ENCODE measurements at regions not wholly inside any gene's neighbourhood (a gene's known extent, or its start where the extent isn't known, plus 50 kb on each side); places are given as distances from the start of the nearest gene placed in this dataset.

DNA sequence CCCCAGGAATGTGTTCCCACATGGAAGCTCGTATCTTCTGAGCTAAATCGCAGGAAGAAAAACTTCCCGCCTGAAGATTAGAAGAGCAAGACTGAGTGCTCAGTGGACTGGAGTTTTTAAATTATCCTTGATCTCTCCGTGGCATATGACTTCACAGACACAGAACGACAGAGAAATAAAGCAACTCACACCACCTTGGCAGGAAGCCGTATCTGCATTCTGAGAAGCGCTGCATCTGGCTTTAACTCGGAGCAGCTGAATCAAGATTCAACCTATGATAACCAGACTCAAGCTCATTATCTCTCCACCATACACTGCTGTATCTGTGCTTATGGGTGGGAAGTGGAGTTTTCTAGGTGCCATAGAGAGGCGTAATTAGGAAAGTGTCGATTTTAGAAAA lies 1482.7 kb downstream of the AACS start:
- Histone ChIP-seq H4K20me1 (ENCODE audit: low read depth, low read length) (no peaks in the 10 kb centered on the region), H2AFZ (ENCODE audit: low read depth, low read length, severe bottlenecking) (no peak overlapping the region), H3K27ac (ENCODE audit: low read depth, low read length) (no peak overlapping the region), H3K27me3 (ENCODE audit: low read length) (no peaks in the 10 kb centered on the region), H3K9me3 (ENCODE audit: insufficient read depth, low read length) (no peaks in the 10 kb centered on the region), H3F3A (ENCODE audit: insufficient read depth) (no peaks in the 10 kb centered on the region), H3K9me2 (replicated peaks; ENCODE audit: insufficient read depth, low read length) (no peaks in the 10 kb centered on the region), H3K4me2 (ENCODE audit: low read depth, low read length, poor library complexity, severe bottlenecking) (no peak overlapping the region), H3K4me3 (ENCODE audit: insufficient read depth, low read length, poor library complexity, severe bottlenecking) (no peak overlapping the region), H3K36me3 (ENCODE audit: low read length) (no peaks in the 10 kb centered on the region), H3K9ac (ENCODE audit: low read length) (no peak overlapping the region), H3K79me2 (ENCODE audit: insufficient read depth, low read length) (no peaks in the 10 kb centered on the region)
- no peak for TF ChIP-seq EZH2phosphoT487 (conservative IDR thresholded peaks at IDR 0.05; ENCODE audit: low read length)

DNA sequence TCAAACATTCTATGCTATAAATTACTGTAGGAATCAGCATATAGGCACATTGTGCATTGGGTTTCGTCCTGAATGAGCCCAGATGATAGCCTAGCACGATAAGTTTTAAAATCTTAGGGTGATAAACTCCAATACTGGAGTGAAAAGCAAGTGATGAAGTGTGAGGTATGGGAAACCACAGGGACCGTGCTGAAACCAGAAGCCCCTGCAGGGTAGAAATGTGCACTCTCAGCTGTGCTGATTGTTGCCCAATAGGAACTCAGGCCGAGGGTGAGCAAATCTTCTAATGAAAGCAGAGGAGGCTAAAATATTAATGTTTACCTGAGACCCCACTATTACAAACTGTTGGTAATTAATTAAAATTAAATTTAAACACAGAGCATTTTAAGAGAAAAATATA lies 1486.6 kb downstream of the AACS start:
- H4K20me1 ChIP-seq (ENCODE audit: low read depth, low read length): no peaks in the 10 kb centered on the region

DNA sequence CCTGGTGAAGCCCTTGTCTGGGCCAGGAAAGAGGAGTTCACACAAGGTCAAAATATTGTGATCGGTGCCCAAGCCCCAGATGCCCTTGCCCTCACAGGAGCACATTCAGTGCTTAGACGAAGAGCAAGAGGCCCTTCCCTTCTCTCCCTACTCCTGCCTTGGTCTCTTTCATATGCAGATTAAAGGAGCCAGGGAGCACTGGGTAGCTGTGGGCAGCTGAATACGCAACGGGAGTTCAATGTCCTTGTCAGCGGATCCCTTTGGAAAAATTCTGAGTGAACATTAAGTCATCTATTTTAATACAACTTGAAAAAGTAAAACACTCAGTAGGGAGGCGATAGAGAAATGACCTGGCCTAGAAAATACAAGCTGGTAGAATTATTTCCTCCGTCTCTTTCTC lies 1489.4 kb downstream of the AACS start:
- Histone ChIP-seq H3K9me2 (replicated peaks; ENCODE audit: insufficient read depth, low read length) (no peaks in the 10 kb centered on the region), H3F3A (ENCODE audit: insufficient read depth) (no peaks in the 10 kb centered on the region), H2AFZ (ENCODE audit: low read depth, low read length, severe bottlenecking) (no peak overlapping the region), H3K9me3 (ENCODE audit: insufficient read depth, low read length) (no peaks in the 10 kb centered on the region), H3K4me3 (ENCODE audit: insufficient read depth, low read length, poor library complexity, severe bottlenecking) (no peak overlapping the region), H3K27me3 (ENCODE audit: low read length) (no peaks in the 10 kb centered on the region), H3K27ac (ENCODE audit: low read depth, low read length) (no peak overlapping the region), H3K79me2 (ENCODE audit: insufficient read depth, low read length) (no peaks in the 10 kb centered on the region), H3K36me3 (ENCODE audit: low read length) (no peaks in the 10 kb centered on the region), H3K4me2 (ENCODE audit: low read depth, low read length, poor library complexity, severe bottlenecking) (no peak overlapping the region), H4K20me1 (ENCODE audit: low read depth, low read length) (no peaks in the 10 kb centered on the region), H3K9ac (ENCODE audit: low read length) (no peak overlapping the region)
- no peak for TF ChIP-seq EZH2phosphoT487 (conservative IDR thresholded peaks at IDR 0.05; ENCODE audit: low read length)
- TF ChIP-seq, protein P1, sequence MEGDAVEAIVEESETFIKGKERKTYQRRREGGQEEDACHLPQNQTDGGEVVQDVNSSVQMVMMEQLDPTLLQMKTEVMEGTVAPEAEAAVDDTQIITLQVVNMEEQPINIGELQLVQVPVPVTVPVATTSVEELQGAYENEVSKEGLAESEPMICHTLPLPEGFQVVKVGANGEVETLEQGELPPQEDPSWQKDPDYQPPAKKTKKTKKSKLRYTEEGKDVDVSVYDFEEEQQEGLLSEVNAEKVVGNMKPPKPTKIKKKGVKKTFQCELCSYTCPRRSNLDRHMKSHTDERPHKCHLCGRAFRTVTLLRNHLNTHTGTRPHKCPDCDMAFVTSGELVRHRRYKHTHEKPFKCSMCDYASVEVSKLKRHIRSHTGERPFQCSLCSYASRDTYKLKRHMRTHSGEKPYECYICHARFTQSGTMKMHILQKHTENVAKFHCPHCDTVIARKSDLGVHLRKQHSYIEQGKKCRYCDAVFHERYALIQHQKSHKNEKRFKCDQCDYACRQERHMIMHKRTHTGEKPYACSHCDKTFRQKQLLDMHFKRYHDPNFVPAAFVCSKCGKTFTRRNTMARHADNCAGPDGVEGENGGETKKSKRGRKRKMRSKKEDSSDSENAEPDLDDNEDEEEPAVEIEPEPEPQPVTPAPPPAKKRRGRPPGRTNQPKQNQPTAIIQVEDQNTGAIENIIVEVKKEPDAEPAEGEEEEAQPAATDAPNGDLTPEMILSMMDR (IDR thresholded peaks at IDR 0.05; ENCODE audit: insufficient read depth, low read length, poor library complexity, severe bottlenecking): no peak

More for the DNA sequence above, 1486.6 kb downstream of the AACS start:
- no peak overlapping the region for H3K4me2 ChIP-seq (ENCODE audit: low read depth, low read length, poor library complexity, severe bottlenecking)
- H3K4me3 ChIP-seq (ENCODE audit: insufficient read depth, low read length, poor library complexity, severe bottlenecking): no peak overlapping the region
- no peak overlapping the region for H2AFZ ChIP-seq (ENCODE audit: low read depth, low read length, severe bottlenecking)
- no peak for TF ChIP-seq EZH2phosphoT487 (conservative IDR thresholded peaks at IDR 0.05; ENCODE audit: low read length)
- no peak overlapping the region for H3K27ac ChIP-seq (ENCODE audit: low read depth, low read length)
- no peaks in the 10 kb centered on the region for H3K36me3 ChIP-seq (ENCODE audit: low read length)
- H3K9me2 ChIP-seq (replicated peaks; ENCODE audit: insufficient read depth, low read length): no peaks in the 10 kb centered on the region
- H3K27me3 ChIP-seq (ENCODE audit: low read length): no peaks in the 10 kb centered on the region
- no peak overlapping the region for H3K9ac ChIP-seq (ENCODE audit: low read length)
- no peaks in the 10 kb centered on the region for H3F3A ChIP-seq (ENCODE audit: insufficient read depth)
- H3K79me2 ChIP-seq (ENCODE audit: insufficient read depth, low read length): no peaks in the 10 kb centered on the region
- no peaks in the 10 kb centered on the region for H3K9me3 ChIP-seq (ENCODE audit: insufficient read depth, low read length)

DNA sequence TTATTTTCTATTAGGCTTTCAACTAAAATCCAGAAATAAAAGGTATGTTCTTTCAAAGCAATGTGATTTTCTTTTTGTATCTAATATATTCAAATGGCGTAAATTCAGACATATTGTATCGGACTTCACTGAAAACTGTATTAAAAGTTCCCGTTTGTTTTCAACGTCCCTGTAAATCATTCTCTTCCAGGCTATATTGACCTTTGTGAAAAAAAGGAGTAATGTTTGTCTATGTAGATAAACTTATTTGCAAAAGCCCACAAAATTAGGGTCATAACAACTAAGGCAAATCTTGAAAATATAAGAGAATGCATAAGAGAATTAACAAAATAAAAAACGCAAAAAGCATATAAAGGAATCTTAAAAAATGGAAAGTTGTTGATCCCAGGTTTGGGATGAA lies 1492.4 kb downstream of the AACS start:
- Histone ChIP-seq H3K4me2 (ENCODE audit: low read depth, low read length, poor library complexity, severe bottlenecking) (no peak overlapping the region), H3K9me3 (ENCODE audit: insufficient read depth, low read length) (no peaks in the 10 kb centered on the region), H3K36me3 (ENCODE audit: low read length) (no peaks in the 10 kb centered on the region), H3K79me2 (ENCODE audit: insufficient read depth, low read length) (no peaks in the 10 kb centered on the region), H3K9ac (ENCODE audit: low read length) (no peak overlapping the region), H3K27ac (ENCODE audit: low read depth, low read length) (no peak overlapping the region), H3K27me3 (ENCODE audit: low read length) (no peaks in the 10 kb centered on the region), H3F3A (ENCODE audit: insufficient read depth) (no peaks in the 10 kb centered on the region), H3K4me3 (ENCODE audit: insufficient read depth, low read length, poor library complexity, severe bottlenecking) (no peak overlapping the region), H3K9me2 (replicated peaks; ENCODE audit: insufficient read depth, low read length) (no peaks in the 10 kb centered on the region), H2AFZ (ENCODE audit: low read depth, low read length, severe bottlenecking) (no peak overlapping the region), H4K20me1 (ENCODE audit: low read depth, low read length) (no peaks in the 10 kb centered on the region)
- TF ChIP-seq EZH2phosphoT487 (conservative IDR thresholded peaks at IDR 0.05; ENCODE audit: low read length): no peak
- TF ChIP-seq, protein P1 (IDR thresholded peaks at IDR 0.05; ENCODE audit: insufficient read depth, low read length, poor library complexity, severe bottlenecking): no peak
